Left lung (tissue), 4 donors: ENCODE measurements at regions not wholly inside any gene's neighbourhood (a gene's known extent, or its start where the extent isn't known, plus 50 kb on each side); places are given as distances from the start of the nearest gene placed in this dataset.
A peak's percentile ranks its signal among the peaks of the same experiment; 100 is the strongest.

ENCODE experiments used
- ATAC-seq: fragments of 200-7000 bp; cut with Tn5 transposase; one replicate; pipeline ENCODE4 v1.9.1; 2020; ENCODE audit warnings: moderate library complexity
- DNase-seq, 4 donors: peaks; one replicate each; pipeline ENCODE4 v3.0.0-alpha.2; 2013 to 2020
- H3K27ac ChIP-seq, 2 donors: fragments of 200-600 bp; sonication (generic) in 1 of 2; one replicate each; pipeline versions ENCODE4 v1.5.0 to v1.8.0; 2020 to 2021
- H3K27me3 ChIP-seq, 2 donors: fragments of 200-600 bp; sonication (generic) in 1 of 2; one replicate each; pipeline versions ENCODE4 v1.5.0 to v1.8.0; 2020 to 2021
- H3K36me3 ChIP-seq, 2 donors: fragments of 200-600 bp; sonication (generic) in 1 of 2; one replicate each; pipeline versions ENCODE4 v1.5.0 to v1.8.0; 2020 to 2021
- H3K4me1 ChIP-seq, 2 donors: fragments of 200-600 bp; one replicate each; pipeline ENCODE4 v1.8.0; 2021
- H3K4me3 ChIP-seq, 2 donors: fragments of 200-600 bp; sonication (generic) in 1 of 2; one replicate each; pipeline versions ENCODE4 v1.5.0 to v1.8.0; 2020 to 2021; ENCODE audit warnings: mild to moderate bottlenecking in 1 of 2
- H3K9me3 ChIP-seq, 2 donors: fragments of 200-600 bp; sonication (generic) in 1 of 2; one replicate each; pipeline versions ENCODE4 v1.5.0 to v1.8.0; 2020 to 2021
- intact Hi-C, 2 donors: fragments of 100-400 bp; cut with DNase I; formaldehyde crosslinking; loops; one replicate each; pipeline versions ENCODE4 v1.11.2 to v1.14.2; 2022
- TF ChIP-seq, protein P1 (sequence below), 2 donors: fragments of 200-600 bp; sonication (generic) in 1 of 2; IDR thresholded peaks; one replicate each; pipeline versions ENCODE4 v1.5.0 to v1.8.0; 2021; ENCODE audit warnings: antibody characterized with exemption in 2 of 2
- donor health status: DM: no; HTN: yes; CAD: no.
- donor health status: DM: no; HTN: no; CAD: no.

DNA sequence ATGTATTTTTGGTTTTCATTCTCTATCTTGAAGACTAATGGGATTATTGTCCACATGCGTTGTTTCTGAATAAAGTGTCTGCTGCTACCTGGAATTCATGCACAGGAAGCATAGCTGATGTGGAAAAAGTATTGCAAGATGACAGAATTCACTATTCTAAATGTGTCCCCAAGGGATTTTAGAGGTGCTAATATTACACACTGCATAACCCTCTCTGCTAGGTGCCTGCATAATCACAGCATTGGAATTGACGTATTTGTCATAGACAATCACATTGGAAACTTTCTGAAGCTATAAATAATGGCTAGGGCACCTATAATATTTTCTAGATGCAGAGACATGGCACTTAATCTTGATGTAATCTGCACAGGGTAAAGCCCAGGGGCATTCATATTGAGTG lies 496.1 kb downstream of the JRKL start:
- H3K36me3 ChIP-seq = no peaks in the 10 kb centered on the region
- H3K9me3 ChIP-seq = peaks cover 0 to 2% of the 10 kb centered on the region in 2 donors
- no peak overlapping the region for H3K4me3 ChIP-seq
- no peak overlapping the region for H3K27ac ChIP-seq
- intact Hi-C loops = no loop called here
- ATAC-seq = no peak
- no peaks in the 10 kb centered on the region for H3K27me3 ChIP-seq
- no peak for DNase-seq
- TF ChIP-seq, protein P1, sequence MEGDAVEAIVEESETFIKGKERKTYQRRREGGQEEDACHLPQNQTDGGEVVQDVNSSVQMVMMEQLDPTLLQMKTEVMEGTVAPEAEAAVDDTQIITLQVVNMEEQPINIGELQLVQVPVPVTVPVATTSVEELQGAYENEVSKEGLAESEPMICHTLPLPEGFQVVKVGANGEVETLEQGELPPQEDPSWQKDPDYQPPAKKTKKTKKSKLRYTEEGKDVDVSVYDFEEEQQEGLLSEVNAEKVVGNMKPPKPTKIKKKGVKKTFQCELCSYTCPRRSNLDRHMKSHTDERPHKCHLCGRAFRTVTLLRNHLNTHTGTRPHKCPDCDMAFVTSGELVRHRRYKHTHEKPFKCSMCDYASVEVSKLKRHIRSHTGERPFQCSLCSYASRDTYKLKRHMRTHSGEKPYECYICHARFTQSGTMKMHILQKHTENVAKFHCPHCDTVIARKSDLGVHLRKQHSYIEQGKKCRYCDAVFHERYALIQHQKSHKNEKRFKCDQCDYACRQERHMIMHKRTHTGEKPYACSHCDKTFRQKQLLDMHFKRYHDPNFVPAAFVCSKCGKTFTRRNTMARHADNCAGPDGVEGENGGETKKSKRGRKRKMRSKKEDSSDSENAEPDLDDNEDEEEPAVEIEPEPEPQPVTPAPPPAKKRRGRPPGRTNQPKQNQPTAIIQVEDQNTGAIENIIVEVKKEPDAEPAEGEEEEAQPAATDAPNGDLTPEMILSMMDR (IDR thresholded peaks at IDR 0.05) = no peak
- no peaks in the 10 kb centered on the region for H3K4me1 ChIP-seq

DNA sequence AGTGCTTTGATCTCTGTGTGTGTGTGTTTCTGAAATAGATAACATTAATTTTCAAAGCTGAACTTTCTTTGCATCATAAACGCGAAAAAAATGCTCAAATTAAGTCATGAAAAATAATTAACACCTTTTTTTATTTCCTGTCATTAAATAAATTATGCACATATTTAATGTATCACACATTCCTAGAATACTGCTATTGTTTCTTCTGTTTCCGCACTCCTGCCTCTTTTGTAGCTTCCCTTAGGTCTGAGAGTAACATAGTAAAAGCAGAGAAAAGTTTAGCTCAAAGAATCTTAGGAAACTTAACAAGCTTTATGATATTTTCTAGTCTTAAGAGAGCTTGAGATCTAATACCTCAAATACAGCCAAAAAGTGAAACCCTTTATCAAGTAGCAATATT lies 504.2 kb downstream of the JRKL start:
- H3K4me3 ChIP-seq = no peak overlapping the region
- TF ChIP-seq, protein P1 (IDR thresholded peaks at IDR 0.05) = no peak

DNA sequence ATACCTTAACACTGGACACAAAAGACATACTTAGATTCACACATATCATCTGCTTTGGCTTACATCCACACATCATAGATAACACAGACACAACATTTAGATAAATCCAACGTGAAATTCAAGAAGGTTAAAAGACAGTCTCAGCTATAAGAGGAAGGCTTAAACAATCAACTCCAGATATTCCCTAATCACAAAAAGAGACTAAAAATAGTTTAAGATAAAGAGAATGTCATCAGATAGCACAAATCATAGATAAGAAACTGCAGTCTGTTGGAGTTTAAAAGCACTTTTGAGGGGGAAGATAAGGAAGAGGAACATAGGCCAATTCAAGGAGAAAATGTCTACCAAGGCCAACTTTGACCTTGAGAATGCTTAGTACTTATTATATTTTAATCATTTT lies 504.8 kb downstream of the JRKL start:
- Histone ChIP-seq H3K9me3 (no peaks in the 10 kb centered on the region), H3K27ac (no peak overlapping the region), H3K4me3 (no peak overlapping the region), H3K4me1 (no peaks in the 10 kb centered on the region), H3K36me3 (no peaks in the 10 kb centered on the region), H3K27me3 (no peaks in the 10 kb centered on the region)
- ATAC-seq (no peak), DNase-seq (no peak)
- intact Hi-C loops = no loop called here
- TF ChIP-seq, protein P1 (IDR thresholded peaks at IDR 0.05) = no peak

More for the DNA sequence above, 504.2 kb downstream of the JRKL start:
- Histone ChIP-seq H3K9me3 (no peaks in the 10 kb centered on the region), H3K4me1 (no peaks in the 10 kb centered on the region), H3K27ac (no peak overlapping the region), H3K27me3 (no peaks in the 10 kb centered on the region), H3K36me3 (no peaks in the 10 kb centered on the region)
- ATAC-seq = no peak
- no peak for DNase-seq
- intact Hi-C loops = no loop called here

GRCh38 chr11:96899971-96900370 lies 510.2 kb downstream of the JRKL start:
- Histone ChIP-seq H3K27me3 (no peaks in the 10 kb centered on the region), H3K36me3 (no peaks in the 10 kb centered on the region), H3K9me3 (peaks cover 0 to 8% of the 10 kb centered on the region in 2 donors), H3K27ac (no peak overlapping the region), H3K4me1 (no peaks in the 10 kb centered on the region), H3K4me3 (no peak overlapping the region)
- intact Hi-C loops = no loop called here
- ATAC-seq (no peak), DNase-seq (no peak)
- TF ChIP-seq, protein P1 (IDR thresholded peaks at IDR 0.05) = no peak

GRCh38 chr11:96905143-96905542 lies 515.3 kb downstream of the JRKL start:
- TF ChIP-seq, protein P1 (IDR thresholded peaks at IDR 0.05) = no peak
- H3K4me3 ChIP-seq = no peak overlapping the region
- no peaks in the 10 kb centered on the region for H3K36me3 ChIP-seq
- DNase-seq (peak in 2 of 4 donors; percentile 3 to 10), ATAC-seq (no peak)
- intact Hi-C loops = no loop called here
- H3K27ac ChIP-seq = no peak overlapping the region
- no peaks in the 10 kb centered on the region for H3K4me1 ChIP-seq
- H3K27me3 ChIP-seq = no peaks in the 10 kb centered on the region
- peaks cover 0 to 7% of the 10 kb centered on the region in 2 donors for H3K9me3 ChIP-seq
